Cerebellar cortex (tissue), 1 donor: ENCODE measurements at regions not wholly inside any gene's neighbourhood (a gene's known extent, or its start where the extent isn't known, plus 50 kb on each side); places are given as distances from the start of the nearest gene placed in this dataset.
A peak's percentile ranks its signal among the peaks of the same experiment; 100 is the strongest.
"Not testable (repeated sequence)": the region's sequence is repeated elsewhere in the genome, so short reads cannot be mapped to it uniquely, and the experiment has no call there.

Source experiments
- DNase-seq: peaks from one replicate; pipeline ENCODE4 v3.0.0-alpha.2; 2015; ENCODE audit warnings: low spot score

DNA sequence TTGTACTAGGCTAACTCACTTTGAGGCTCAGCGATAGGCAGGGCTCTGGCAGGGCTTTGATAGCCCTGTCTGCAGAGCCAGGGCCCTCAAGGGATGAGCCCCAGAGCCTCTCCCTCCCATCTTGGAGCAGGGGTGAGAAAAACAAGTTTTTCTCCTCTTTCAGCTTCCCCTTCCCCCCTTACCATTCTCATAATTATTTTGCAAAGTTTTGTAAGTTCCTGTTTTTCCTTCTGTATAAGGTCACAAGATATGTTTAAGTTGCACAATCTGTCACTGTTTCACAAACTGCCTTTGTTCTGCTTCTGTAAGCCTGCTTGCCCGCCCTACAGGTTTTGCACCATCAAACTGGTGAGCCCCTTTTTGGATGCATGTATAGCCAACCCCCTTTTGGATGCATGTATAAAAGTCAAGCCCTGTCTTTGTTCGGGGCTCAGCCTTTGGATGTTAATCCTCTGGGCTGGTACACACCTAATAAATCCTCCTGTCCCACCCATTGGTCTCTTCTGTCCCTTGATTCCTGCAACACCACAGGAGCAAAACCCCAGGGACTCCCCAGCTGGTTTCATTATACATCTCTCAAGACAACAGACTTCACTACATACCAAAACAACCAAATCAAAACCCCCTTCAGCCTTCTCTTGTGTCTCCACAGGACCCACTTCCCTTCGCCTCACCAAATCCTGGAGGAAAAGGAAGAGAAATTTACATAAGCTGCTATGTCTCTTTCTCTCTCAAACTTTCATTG, 52.5 kb upstream of the RESF1 start:
- no peak for DNase-seq

DNA sequence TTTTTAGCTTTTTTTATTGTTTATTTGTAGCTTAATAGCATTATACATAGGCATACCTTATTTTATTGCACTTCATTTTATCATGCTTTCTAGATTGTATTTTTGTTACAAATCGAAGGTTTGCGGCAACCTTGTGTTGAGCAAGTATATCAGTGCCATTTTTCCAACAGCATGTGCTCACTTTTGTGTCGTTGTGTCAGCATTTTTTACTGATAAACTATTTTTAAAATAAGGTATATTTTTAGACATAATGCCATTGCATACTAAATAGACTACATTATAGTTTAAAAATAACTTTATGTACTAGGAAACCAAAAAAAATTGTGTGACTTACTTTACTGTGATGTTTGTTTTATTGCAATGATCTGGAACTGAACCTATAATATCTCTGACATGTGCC, 56.2 kb upstream of the RESF1 start:
- no peak for DNase-seq

DNA sequence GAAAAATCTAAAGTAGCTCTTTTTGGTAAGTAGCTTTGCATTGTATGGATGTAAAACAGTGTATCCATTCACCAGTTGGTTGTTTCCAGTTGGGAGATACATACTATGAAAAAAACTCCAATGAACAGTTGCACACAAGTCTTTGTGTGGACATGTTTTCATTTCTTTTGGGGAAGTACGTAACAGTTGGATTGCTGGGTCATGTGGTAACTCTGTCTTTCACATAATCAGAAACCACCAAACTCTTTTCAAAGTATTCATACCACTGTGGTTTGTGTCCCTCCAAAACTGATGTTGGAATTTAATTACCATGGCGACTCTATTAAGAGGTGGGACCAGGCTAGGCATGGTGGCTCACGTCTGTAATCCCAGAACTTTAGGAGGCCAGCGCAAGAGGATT, 58.9 kb upstream of the RESF1 start:
- DNase-seq: no peak

DNA sequence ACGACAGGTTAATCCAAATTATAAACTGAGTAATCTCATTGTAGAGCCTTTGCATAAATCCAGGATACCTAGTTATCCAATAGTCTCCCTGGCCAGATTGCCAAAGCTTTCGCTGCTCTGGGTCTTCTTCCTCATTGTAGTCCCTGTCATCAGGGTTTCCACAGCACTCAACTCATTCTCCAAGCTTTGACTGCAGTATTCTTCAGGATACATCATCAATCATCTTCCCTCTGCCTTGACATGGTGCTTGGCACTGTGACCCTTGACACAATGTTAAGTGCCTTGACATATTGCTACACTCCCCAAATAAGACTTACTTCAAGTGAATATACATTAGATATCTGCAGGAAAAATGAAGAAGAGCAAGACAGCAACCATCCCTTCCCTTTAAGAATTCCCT, 60.1 kb upstream of the RESF1 start:
- DNase-seq: no peak

DNA sequence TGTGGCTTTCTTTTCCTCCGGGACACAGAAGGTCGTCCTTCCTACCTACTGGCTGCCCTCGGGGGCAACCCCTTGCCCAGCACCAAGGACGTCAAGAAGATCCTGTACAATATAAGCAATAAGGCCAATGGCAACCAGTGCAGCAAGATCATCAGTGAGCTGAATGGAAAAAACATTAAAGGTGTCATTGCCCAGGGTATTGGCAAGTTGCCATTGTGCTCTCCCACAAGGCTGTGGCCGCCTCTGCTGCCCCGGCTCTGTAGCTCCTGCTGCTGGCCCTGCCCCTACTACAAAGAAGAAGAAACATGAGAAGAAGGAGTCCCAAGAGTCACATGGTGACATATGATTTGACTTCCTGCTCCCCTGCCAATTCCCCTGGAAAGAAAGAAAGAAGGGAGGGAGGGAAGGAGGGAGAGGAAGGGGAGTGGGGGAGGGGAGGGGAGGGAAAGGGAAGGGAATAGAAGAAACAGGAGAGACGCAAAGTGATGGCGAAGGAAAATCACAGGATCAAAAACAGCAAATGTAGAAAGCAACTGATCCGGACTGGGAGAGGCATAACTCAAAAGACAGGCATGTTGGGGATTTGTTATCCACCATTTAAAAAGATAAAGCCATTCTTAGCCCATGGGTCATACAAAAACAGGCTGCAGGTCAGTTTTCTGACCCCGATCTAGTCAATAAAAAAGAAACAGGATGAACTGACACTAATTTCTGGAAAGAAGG, 61.3 kb upstream of the RESF1 start:
- no peak for DNase-seq

DNA sequence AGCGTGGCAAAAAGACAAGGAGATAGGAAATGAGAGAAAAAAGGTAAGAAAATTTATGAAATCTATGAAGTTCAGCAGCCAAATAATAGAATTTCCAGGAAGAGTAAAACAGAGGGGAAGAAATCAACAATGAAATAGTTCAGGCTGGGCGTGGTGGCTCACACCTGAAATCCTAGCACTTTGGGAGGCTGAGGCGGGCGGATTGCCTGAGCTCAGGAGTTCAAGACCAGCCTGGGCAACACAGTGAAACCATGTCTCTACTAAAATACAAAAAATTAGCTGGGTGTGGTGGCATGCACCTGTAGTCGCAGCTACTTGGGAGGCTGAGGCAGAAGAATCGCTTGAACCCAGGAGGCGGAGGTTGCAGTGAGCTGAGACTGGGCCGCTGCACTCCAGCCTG, 62.1 kb upstream of the RESF1 start:
- not testable (repeated sequence) for DNase-seq

DNA sequence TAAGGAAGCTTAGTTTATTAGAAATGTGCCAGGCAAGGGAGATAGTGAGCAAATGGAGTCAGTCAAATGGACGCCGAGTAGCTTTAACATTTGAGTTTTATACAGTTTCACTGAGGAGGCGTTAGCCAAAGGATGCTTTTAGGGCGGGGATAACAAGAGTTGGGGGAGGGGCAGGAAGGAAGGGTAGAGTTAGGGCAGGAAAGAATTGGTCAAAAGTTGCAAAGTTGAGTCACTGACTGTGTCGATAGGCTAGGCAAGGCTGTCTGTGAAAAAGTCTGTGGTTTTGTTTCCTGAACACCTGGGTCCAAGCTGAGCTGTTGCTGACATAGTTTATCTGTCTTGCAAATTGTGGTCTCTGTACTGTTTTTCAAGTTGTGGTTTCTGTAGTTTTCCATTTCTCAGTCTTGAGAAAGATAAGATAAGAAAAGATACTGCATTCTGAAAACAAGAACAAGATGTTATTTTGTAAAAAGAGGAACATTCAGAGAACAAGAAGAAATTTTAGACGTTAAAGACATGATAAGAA, 62.6 kb upstream of the RESF1 start:
- no peak for DNase-seq

DNA sequence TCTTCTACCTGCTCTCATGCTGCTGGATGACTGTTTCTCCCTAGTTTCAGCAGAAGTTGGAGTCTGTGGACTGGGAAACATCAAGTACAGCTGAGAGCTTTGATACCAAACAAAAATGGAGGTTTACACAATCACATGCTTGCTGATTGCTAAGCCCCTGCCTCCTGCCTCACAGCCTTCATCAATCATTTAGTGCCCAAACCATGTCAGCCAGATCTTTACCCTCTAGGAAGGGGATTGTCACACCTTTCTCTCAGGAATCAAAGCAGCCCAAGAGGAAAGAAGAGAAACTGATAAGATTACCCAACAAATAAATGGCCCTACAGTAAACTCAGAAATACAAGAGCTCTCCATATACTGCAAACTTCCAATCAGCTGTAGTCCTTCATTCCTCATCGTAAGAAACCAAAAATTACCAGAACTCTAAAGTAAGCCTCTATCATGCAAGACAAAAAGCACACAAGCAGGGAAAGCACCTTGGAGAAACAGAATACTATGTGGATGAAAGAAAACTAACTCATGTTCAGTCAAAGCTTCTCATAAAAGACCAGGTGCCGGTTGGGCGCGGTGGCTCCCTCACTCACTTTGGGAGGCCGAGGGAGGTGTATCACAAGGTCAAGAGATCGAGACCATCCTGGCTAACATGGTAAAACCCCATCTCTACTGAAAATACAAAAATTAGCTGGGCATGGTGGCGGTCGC, 63.6 kb upstream of the RESF1 start:
- no peak for DNase-seq

DNA sequence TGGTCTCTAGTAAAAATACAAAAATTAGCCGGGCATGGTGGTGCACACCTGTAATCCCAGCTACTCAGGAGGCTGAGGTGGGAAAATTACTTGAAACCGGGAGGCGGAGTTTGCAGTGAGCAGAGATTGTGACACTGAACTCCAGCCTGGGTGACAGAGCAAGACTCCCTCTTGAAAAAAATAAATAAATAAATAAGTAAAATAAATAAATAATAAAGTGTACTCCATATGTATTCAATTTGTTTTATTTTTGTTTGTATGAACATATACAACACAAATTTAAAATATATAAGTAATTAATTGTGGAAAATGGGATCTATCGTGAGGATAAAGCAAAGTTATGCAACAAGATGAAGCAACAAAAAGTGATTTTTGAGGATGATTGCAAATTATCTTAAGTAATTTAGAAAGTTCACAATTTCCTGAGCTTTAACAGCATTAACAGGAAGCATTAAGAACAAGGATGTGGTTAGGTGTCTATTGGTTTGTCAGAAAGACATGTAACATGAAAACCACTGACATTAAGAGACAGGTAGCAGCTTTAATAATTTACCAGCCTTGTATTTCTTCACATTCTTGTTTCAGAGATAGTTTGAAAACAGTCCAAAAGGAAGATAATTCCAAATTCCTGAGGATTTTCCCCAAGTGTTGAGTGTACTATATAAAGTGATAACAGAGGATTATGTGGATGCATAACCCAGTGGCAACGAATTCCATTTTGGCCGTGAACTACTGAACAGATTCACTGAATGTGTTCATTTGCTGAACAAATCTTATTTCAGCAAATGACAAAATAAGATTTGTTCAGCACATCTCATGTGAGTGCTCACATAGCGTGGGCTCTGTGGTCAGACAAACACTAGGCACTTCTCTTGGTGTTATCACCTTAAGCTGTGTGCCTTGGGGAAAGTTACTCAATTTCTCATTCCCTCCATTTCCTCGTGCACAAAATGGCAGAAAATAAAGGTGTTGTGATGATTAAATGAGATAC, 68.6 kb upstream of the RESF1 start:
- no peak for DNase-seq

DNA sequence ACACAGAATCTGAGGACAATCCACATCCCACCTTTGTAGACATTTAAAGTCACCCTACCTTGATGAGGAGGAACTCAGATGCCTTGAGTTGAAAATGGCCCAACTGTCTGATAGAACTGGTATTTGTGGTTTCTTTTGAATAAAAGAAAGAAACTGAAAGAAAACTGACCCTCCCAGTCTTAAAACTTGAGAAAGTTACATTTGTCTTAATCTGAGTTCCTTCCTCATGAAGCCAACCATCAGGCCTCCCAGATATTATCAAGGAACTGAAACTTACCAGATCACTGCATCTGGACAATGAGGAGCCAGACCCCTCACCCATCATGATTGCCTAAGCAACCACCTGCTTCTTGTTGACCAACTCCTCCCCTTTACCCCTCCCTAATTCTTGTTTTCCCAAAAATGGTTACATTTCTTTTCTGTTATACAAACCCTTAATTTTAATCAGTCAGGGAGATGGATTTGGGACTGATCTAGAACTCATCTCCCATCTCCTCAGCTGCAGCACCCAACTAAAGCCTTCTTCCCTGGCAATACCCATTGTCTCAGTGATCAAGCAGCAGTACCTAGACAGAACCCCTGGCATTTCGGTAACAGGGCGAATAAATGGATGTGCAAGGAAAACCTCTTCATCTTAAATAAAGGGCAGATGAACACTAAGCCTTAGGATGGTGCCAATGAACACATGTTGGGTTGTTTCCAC, 72.0 kb upstream of the RESF1 start:
- DNase-seq: no peak

DNA sequence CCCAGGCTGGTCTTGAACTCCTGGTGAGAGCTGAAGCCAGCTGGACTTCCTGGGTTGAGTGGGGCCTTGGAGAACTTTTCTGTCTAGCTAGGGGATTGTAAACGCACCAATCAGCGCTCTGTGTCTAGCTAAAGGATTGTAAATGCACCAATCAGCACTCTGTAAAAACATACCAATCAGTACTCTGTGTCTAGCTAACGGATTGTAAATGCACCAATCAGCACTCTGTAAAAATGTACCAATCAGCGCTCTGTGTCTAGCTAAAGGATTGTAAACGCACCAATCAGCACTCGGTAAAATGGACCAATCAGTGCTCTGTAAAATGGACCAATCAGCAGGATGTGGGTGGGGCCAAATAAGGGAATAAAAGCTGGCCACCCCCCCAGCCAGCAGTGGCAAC, 76.5 kb upstream of the RESF1 start:
- not testable (repeated sequence) for DNase-seq

DNA sequence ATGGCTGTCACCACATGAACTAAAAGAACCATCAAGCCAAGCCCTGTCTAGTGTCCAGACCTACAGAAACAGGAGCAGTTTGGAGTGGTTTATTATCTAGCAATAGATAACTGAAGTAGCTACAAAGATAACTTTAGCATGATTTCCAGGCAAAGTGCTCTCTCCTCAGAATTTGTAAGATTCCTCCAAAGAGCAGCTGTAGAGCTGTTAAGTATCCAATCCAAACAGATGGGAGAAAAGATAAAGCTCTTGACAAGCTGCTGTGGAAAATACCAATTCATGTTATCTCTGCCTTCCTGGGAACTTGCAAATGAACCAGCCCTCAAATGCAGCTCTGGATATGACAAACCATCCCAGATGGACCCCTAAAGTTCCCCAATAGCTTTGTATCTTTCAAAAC, 78.9 kb upstream of the RESF1 start:
- no peak for DNase-seq

DNA sequence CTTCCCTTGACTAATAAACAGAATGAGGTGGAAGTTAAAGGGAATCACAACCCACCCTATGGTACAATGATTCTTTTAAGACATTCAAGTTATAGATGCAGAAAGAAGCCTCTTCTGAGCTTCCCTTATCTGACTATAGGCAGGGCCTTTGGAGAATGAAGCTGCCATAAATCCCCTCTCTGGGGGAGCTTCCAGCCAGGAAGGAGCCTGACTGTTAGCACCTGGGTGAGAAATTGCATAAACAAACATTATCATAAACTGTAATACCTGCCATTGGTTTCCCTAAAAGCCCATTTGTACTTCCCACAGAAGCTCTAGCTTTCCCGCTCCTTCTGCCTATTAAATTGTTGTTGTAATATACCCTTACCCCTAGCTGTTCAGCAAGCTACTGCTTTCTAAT, 81.3 kb upstream of the RESF1 start:
- no peak for DNase-seq

DNA sequence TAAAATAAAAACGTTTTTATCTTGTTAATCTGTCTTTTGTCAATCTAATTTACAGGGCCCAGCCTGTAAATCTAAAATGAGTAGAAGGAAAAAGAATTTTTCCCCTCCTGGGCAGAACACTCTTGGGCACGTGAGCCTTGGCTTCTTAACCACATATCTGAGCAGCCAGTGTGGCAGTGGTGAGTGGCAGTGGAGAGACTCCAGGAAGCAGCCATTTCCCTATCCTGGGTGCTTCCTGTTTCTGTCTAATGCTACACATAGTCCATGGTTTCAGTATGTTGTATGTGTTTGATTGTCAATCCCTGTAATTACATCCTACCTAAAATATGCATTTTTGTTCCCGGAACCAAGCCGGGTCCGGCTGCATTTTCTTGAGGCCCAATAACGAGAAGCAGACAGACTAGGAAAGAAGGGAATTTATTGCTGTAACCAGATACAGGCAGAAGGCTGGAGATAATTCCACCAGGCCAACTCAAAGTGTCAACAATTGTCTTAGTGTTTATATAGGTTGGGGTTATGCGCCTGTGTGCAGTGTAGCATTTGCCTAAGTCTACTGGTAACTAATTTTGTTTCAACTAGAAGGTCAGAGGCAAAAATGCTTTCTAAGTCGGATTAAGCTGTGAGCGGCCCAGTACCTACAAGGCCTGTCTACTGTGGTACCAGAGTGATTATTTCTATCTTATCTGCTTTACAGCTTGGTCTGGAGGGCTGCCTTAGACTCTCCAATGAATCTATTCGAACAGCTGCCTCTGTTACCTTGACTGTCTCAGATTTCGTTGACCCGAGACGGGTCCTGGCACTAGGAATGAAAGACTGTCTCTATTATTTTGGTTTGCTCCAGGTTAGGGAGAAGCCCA, 82.4 kb upstream of the RESF1 start:
- no peak for DNase-seq

DNA sequence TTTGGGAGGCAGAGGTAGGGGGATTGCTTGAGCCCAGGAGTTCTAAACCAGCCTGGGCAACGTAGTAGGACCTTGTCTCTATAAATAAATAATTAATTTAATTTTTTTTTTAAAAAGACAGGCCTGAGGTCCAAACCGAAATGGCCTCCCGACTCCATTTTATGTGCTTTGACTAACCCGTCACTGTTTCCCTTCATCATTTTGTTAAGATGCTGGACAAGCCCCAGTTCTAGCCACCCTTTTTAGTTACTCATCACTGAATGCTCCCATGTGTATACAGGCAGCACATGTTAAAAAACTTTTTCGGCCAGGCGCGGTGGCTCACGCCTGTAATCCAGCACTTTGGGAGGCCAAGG, 83.6 kb upstream of the RESF1 start:
- DNase-seq: no peak

DNA sequence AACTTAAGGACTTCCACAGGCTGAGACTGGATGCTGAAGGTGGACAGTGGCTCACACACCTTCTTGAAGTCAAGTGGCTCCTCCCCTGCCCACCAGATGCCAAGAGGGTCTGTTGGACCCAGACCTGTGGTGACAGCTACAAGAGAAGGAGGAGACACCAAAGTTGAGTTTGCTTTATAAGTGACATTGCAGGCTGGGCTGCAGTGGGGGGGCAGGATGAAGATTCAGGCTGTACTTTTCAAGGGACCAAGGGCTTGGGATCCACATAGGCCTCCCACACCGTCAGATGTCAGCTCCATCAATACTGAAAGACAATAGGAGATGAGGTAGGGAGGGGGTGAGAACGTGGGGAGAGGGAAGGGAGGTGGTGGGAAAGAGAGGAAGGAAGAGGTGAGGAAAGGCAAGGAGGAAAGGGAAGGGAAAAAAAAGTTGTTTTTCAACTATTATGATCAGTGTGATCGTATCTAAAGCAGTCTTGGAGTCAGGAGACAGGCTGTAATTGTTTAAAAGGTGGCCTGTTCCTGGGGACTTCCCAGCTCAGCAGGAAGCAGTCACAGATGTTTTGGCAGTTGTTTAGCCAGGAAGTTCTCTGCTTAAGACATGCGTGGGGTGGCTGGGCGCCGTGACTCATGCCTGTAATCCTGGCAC, 84.1 kb upstream of the RESF1 start:
- no peak for DNase-seq

DNA sequence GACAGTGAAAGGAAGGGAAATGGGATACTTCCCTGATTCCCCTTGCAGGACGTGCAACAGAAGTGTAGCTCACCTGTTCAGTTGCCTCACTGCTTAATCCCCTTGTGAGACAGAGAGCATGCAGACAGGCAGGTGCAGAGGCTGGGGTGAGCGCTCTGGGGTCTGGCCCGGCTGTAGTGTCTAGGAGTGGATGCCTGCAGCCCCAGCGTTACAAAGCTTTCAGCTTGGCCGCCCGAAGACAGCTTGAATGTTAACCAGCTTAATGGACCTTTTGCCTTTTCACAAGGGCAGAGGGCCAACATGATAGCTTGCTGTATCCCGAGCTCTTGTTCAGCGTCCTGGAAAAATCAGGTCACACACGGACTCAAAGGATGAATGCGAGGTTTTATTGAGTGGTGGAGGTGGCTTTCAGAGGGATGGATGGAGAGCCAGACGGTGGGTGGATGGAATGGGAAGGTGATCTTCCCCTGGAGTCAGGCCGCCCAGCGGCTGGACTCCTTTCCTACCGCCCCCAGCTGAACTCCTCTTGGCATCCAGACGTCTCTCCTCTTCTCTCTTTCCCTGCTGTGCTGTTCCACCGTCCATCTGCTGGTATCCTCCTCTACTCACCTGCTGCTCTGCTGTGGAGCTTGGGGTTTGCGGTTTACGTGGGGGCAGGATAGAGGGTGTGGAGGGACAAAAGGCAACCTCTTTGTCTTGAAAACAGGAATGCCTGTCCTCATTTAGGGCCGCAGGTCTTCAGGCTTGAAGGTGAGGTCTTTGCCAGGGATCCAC, 86.2 kb upstream of the RESF1 start:
- DNase-seq: peak; percentile 86

DNA sequence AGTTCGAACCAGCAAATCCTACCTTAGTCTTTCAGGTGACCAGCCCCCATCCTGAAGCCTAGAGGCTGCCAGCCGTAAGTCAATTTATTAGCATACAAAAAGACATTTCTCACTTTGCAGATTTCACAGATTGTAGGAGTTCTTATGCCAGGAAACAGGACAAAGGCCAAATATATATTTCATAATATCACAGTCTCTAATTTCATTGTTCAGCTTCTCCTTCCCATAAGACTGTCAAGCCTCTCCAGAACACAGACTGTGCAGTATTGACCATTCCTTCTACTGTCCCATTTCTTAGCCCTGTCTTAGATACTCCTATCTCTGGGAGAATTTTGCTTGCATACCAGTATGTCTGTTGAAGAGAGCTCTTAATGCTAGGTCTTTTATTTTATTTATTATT, 89.2 kb upstream of the RESF1 start:
- no peak for DNase-seq

DNA sequence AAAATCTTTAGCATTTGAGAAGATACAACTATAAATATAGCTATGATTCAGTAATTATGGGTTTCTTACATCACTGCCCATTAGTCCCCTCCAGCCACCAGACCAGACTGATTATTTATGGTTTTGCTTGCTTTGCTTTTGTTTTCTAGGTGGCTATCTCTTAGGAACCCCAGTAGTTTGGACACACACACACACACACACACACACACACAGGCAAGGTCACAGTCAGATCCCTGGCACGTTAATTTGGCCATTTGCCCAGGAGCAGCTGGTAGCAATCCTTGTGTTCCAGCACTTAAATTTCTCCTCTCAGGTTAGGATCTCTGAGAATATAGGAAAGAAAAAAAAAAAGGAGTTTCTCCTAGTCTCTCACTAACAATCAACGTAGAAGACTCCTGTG, 90.2 kb upstream of the RESF1 start:
- DNase-seq: no peak
